Astrocyte (in vitro differentiated cells and primary cell): ENCODE measurements at regions not wholly inside any gene's neighbourhood (a gene's known extent, or its start where the extent isn't known, plus 50 kb on each side); places are given as distances from the start of the nearest gene placed in this dataset.

ENCODE experiments used
- CTCF ChIP-seq: IDR thresholded peaks from 2 replicates; pipeline ENCODE4 v1.5.1; 2011; ENCODE audit warnings: low read depth, mild to moderate bottlenecking, inconsistent platforms, low read length, moderate library complexity; ENCODE audit not compliant: insufficient read depth
- EZH2 ChIP-seq: IDR thresholded peaks from 2 replicates; pipeline ENCODE4 v1.6.1; 2012; ENCODE audit warnings: mild to moderate bottlenecking, low read length, inconsistent platforms; ENCODE audit not compliant: insufficient read depth

- TF ChIP-seq CTCF, result no peak
- TF ChIP-seq EZH2, result no peak
Measured at GRCh38 chr3:159473206-159473605, 515.4 kb upstream of the IL12A start.
